ENCODE measurements at regions not wholly inside any gene's neighbourhood (a gene's known extent, or its start where the extent isn't known, plus 50 kb on each side); places are given as distances from the start of the nearest gene placed in this dataset.

DNA sequence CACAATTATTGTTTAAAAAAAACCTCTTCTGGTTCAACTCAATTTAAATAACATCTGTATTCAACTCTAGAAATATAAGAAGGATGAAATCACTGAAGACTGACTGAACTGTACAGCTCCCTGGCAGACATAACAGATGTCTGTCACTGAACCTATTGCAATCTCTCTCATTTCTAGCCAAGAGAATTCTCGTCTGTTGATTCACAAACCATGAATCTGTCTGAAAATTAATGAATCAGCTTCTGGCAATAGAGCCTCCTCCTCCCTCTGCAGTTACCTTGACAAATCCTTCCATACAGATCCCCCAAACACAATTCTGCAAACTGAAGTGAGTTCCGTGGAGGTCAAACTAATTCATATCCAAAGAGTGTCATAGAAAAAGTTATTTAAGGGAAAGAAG lies 561.4 kb downstream of the PYDC2 start:
- Histone ChIP-seq H3K9me3 (ENCODE audit: control insufficient read depth, insufficient read depth, low read depth, low read length) (peaks cover 5% of the 10 kb centered on the region; the same call in 1 of the 2 replicates), H3K4me3 (ENCODE audit: low read depth in 2 of 2, low read length in 2 of 2) (no peak overlapping the region), H3K36me3 (ENCODE audit: control insufficient read depth, insufficient read depth, low read length) (no peaks in the 10 kb centered on the region), H3K27ac (ENCODE audit: low read length) (no peak overlapping the region), H3K4me1 (ENCODE audit: control insufficient read depth, insufficient read depth, low read length) (no peaks in the 10 kb centered on the region), H3K27me3 (ENCODE audit: control insufficient read depth, insufficient read depth, low read length) (no peaks in the 10 kb centered on the region)
- no peak for DNase-seq (ENCODE audit: low read depth, low spot score)
- no TSS peak for BruUV-seq (replicated peaks)
- in situ Hi-C loops (cut with HindIII; ENCODE audit: low pct_unique_long_range_greater_than_20kb, low sequenced_read_pairs) = no loop called here
- ChIA-PET POLR2A (no interaction called here), CTCF (no interaction called here)
- TF ChIP-seq, protein P1, sequence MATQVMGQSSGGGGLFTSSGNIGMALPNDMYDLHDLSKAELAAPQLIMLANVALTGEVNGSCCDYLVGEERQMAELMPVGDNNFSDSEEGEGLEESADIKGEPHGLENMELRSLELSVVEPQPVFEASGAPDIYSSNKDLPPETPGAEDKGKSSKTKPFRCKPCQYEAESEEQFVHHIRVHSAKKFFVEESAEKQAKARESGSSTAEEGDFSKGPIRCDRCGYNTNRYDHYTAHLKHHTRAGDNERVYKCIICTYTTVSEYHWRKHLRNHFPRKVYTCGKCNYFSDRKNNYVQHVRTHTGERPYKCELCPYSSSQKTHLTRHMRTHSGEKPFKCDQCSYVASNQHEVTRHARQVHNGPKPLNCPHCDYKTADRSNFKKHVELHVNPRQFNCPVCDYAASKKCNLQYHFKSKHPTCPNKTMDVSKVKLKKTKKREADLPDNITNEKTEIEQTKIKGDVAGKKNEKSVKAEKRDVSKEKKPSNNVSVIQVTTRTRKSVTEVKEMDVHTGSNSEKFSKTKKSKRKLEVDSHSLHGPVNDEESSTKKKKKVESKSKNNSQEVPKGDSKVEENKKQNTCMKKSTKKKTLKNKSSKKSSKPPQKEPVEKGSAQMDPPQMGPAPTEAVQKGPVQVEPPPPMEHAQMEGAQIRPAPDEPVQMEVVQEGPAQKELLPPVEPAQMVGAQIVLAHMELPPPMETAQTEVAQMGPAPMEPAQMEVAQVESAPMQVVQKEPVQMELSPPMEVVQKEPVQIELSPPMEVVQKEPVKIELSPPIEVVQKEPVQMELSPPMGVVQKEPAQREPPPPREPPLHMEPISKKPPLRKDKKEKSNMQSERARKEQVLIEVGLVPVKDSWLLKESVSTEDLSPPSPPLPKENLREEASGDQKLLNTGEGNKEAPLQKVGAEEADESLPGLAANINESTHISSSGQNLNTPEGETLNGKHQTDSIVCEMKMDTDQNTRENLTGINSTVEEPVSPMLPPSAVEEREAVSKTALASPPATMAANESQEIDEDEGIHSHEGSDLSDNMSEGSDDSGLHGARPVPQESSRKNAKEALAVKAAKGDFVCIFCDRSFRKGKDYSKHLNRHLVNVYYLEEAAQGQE (IDR thresholded peaks at IDR 0.05; ENCODE audit: insufficient read depth in 1 of 2, low read depth in 2 of 2, low read length in 1 of 2) = no peak
- TF ChIP-seq POLR2AphosphoS5 (IDR thresholded peaks at IDR 0.05; ENCODE audit: low read depth, low read length) (no peak), TCF7L2 (IDR thresholded peaks at IDR 0.05; ENCODE audit: low read depth, low read length) (no peak), SIN3A (IDR thresholded peaks at IDR 0.05; ENCODE audit: borderline replicate concordance, insufficient read depth, low read depth, low read length) (no peak)
- TF ChIP-seq, protein P2, sequence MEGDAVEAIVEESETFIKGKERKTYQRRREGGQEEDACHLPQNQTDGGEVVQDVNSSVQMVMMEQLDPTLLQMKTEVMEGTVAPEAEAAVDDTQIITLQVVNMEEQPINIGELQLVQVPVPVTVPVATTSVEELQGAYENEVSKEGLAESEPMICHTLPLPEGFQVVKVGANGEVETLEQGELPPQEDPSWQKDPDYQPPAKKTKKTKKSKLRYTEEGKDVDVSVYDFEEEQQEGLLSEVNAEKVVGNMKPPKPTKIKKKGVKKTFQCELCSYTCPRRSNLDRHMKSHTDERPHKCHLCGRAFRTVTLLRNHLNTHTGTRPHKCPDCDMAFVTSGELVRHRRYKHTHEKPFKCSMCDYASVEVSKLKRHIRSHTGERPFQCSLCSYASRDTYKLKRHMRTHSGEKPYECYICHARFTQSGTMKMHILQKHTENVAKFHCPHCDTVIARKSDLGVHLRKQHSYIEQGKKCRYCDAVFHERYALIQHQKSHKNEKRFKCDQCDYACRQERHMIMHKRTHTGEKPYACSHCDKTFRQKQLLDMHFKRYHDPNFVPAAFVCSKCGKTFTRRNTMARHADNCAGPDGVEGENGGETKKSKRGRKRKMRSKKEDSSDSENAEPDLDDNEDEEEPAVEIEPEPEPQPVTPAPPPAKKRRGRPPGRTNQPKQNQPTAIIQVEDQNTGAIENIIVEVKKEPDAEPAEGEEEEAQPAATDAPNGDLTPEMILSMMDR (IDR thresholded peaks at IDR 0.05) = no peak
- intact Hi-C loops (cut with micrococcal nuclease; ENCODE audit: unreplicated experiment) = no loop called here
- ATAC-seq = no peak

DNA sequence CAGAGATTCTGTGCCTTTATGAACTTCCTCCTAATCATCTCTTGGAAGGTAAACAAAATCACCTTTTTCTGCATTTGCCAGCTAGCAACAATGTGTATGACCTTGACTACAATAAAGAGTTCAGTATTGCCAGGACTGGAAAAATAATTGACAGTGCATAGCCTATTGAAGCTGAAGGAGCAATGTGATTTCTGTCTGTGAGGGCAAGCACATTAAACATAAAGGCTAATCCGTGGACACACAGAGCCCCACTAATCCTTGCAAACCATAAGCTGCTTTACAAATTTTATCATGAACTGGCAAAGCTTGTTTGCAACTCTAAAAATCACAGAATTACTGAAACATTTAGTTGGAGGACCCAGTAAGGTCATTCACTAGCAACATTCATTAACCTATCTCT lies 563.8 kb downstream of the PYDC2 start:
- Histone ChIP-seq H3K4me1 (ENCODE audit: control insufficient read depth, insufficient read depth, low read length) (no peaks in the 10 kb centered on the region), H3K9me3 (ENCODE audit: control insufficient read depth, insufficient read depth, low read depth, low read length) (peaks cover 5% of the 10 kb centered on the region; the same call in 1 of the 2 replicates), H3K27me3 (ENCODE audit: control insufficient read depth, insufficient read depth, low read length) (no peaks in the 10 kb centered on the region), H3K36me3 (ENCODE audit: control insufficient read depth, insufficient read depth, low read length) (no peaks in the 10 kb centered on the region), H3K4me3 (ENCODE audit: low read depth in 2 of 2, low read length in 2 of 2) (no peak overlapping the region), H3K27ac (ENCODE audit: low read length) (no peak overlapping the region)
- DNase-seq (ENCODE audit: low read depth, low spot score) (no peak), ATAC-seq (no peak)
- POLR2A ChIA-PET = no interaction called here
- BruUV-seq (replicated peaks) = no TSS peak
- in situ Hi-C loops (cut with HindIII; ENCODE audit: low pct_unique_long_range_greater_than_20kb, low sequenced_read_pairs) = no loop called here
- intact Hi-C loops (cut with micrococcal nuclease; ENCODE audit: unreplicated experiment) = no loop called here
- CTCF ChIA-PET = no interaction called here
- TF ChIP-seq POLR2AphosphoS5 (IDR thresholded peaks at IDR 0.05; ENCODE audit: low read depth, low read length) = no peak

DNA sequence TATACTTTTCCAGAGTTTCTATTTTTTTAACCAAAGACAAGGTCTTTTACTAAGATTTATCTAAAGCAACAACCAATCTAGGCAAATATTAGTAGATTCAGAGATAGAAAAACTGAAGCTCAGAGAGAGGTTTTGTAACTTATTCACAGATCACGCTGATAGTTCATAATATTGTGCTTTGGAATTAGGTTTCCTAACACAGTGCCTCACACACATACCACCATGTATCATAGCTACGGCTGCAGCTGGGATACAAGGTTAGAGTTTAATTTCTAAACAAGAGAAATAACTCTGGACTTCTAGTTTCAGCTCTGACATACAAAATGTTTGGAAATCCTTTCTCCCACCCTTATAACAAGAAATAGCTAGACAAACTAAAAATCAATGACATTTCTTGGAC lies 565.7 kb downstream of the PYDC2 start:
- POLR2A ChIA-PET = no interaction called here

More for the DNA sequence above, 565.7 kb downstream of the PYDC2 start:
- intact Hi-C loops (cut with micrococcal nuclease; ENCODE audit: unreplicated experiment) (no loop called here), in situ Hi-C loops (cut with HindIII; ENCODE audit: low pct_unique_long_range_greater_than_20kb, low sequenced_read_pairs) (no loop called here)
- TF ChIP-seq, protein P2 (IDR thresholded peaks at IDR 0.05) = no peak
- TF ChIP-seq TCF7L2 (IDR thresholded peaks at IDR 0.05; ENCODE audit: low read depth, low read length) (no peak), POLR2AphosphoS5 (IDR thresholded peaks at IDR 0.05; ENCODE audit: low read depth, low read length) (no peak), SIN3A (IDR thresholded peaks at IDR 0.05; ENCODE audit: borderline replicate concordance, insufficient read depth, low read depth, low read length) (no peak)
- TF ChIP-seq, protein P1 (IDR thresholded peaks at IDR 0.05; ENCODE audit: insufficient read depth in 1 of 2, low read depth in 2 of 2, low read length in 1 of 2) = no peak
- H3K36me3 ChIP-seq (ENCODE audit: control insufficient read depth, insufficient read depth, low read length) = no peaks in the 10 kb centered on the region
- peaks cover 5% of the 10 kb centered on the region; the same call in 1 of the 2 replicates for H3K9me3 ChIP-seq (ENCODE audit: control insufficient read depth, insufficient read depth, low read depth, low read length)
- no peaks in the 10 kb centered on the region for H3K4me1 ChIP-seq (ENCODE audit: control insufficient read depth, insufficient read depth, low read length)
- ATAC-seq (no peak), DNase-seq (ENCODE audit: low read depth, low spot score) (no peak)
- no TSS peak for BruUV-seq (replicated peaks)
- no peaks in the 10 kb centered on the region for H3K27me3 ChIP-seq (ENCODE audit: control insufficient read depth, insufficient read depth, low read length)
- CTCF ChIA-PET = interaction anchor here (0.6 kb wide), 1 partner anchor 398 kb away, joined by 3 read pairs; no protein-coding TSS in a partner anchor
- no peak overlapping the region for H3K4me3 ChIP-seq (ENCODE audit: low read depth in 2 of 2, low read length in 2 of 2)
- H3K27ac ChIP-seq (ENCODE audit: low read length) = no peak overlapping the region

Data from Panc1 (cell line).